ENCODE measurements at regions not wholly inside any gene's neighbourhood (a gene's known extent, or its start where the extent isn't known, plus 50 kb on each side); places are given as distances from the start of the nearest gene placed in this dataset.
"Not testable (repeated sequence)": the region's sequence is repeated elsewhere in the genome, so short reads cannot be mapped to it uniquely, and the experiment has no call there.

GRCh38 chr2:208607694-208608093, 201.1 kb downstream of the PTH2R start:
- Histone ChIP-seq H3K9ac (ENCODE audit: low read depth, low read length, poor library complexity, severe bottlenecking) (no peak overlapping the region), H3K27me3 (ENCODE audit: insufficient read depth, low read length, poor library complexity, severe bottlenecking) (no peaks in the 10 kb centered on the region), H2AFZ (ENCODE audit: low read length) (no peak overlapping the region), H3K79me2 (ENCODE audit: insufficient read depth, low read length) (no peaks in the 10 kb centered on the region), H3F3A (ENCODE audit: low read depth) (no peaks in the 10 kb centered on the region), H3K9me3 (ENCODE audit: insufficient read depth, low read depth, low read length) (no peaks in the 10 kb centered on the region), H3K4me2 (ENCODE audit: low read depth, low read length, poor library complexity, severe bottlenecking) (no peak overlapping the region), H3K4me1 (ENCODE audit: insufficient read depth, low read length, poor library complexity, severe bottlenecking) (no peaks in the 10 kb centered on the region), H3K9me2 (replicated peaks; ENCODE audit: low read depth, low read length) (no peaks in the 10 kb centered on the region), H3K4me3 (ENCODE audit: low read length, poor library complexity, severe bottlenecking) (no peak overlapping the region), H4K20me1 (ENCODE audit: insufficient read depth, low read length, poor library complexity, severe bottlenecking) (no peaks in the 10 kb centered on the region), H3K36me3 (ENCODE audit: insufficient read depth, low read length) (no peaks in the 10 kb centered on the region)
- TF ChIP-seq, protein P1, sequence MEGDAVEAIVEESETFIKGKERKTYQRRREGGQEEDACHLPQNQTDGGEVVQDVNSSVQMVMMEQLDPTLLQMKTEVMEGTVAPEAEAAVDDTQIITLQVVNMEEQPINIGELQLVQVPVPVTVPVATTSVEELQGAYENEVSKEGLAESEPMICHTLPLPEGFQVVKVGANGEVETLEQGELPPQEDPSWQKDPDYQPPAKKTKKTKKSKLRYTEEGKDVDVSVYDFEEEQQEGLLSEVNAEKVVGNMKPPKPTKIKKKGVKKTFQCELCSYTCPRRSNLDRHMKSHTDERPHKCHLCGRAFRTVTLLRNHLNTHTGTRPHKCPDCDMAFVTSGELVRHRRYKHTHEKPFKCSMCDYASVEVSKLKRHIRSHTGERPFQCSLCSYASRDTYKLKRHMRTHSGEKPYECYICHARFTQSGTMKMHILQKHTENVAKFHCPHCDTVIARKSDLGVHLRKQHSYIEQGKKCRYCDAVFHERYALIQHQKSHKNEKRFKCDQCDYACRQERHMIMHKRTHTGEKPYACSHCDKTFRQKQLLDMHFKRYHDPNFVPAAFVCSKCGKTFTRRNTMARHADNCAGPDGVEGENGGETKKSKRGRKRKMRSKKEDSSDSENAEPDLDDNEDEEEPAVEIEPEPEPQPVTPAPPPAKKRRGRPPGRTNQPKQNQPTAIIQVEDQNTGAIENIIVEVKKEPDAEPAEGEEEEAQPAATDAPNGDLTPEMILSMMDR (conservative IDR thresholded peaks at IDR 0.05; ENCODE audit: low read length): no peak
- no peak for TF ChIP-seq EZH2phosphoT487 (IDR thresholded peaks at IDR 0.05; ENCODE audit: borderline replicate concordance)

- no peak overlapping the region for H3K4me2 ChIP-seq (ENCODE audit: low read depth, low read length, poor library complexity, severe bottlenecking)
- no peak overlapping the region for H2AFZ ChIP-seq (ENCODE audit: low read length)
- TF ChIP-seq, protein P1 (conservative IDR thresholded peaks at IDR 0.05; ENCODE audit: low read length): no peak
- no peak for TF ChIP-seq EZH2phosphoT487 (IDR thresholded peaks at IDR 0.05; ENCODE audit: borderline replicate concordance)
- no peaks in the 10 kb centered on the region for H3K9me3 ChIP-seq (ENCODE audit: insufficient read depth, low read depth, low read length)
- H3K27me3 ChIP-seq (ENCODE audit: insufficient read depth, low read length, poor library complexity, severe bottlenecking): no peaks in the 10 kb centered on the region
- no peaks in the 10 kb centered on the region for H3F3A ChIP-seq (ENCODE audit: low read depth)
- no peaks in the 10 kb centered on the region for H3K9me2 ChIP-seq (replicated peaks; ENCODE audit: low read depth, low read length)
- no peak overlapping the region for H3K9ac ChIP-seq (ENCODE audit: low read depth, low read length, poor library complexity, severe bottlenecking)
- no peak overlapping the region for H3K4me3 ChIP-seq (ENCODE audit: low read length, poor library complexity, severe bottlenecking)
- no peaks in the 10 kb centered on the region for H3K4me1 ChIP-seq (ENCODE audit: insufficient read depth, low read length, poor library complexity, severe bottlenecking)
- H3K79me2 ChIP-seq (ENCODE audit: insufficient read depth, low read length): no peaks in the 10 kb centered on the region
- no peaks in the 10 kb centered on the region for H3K36me3 ChIP-seq (ENCODE audit: insufficient read depth, low read length)
- H4K20me1 ChIP-seq (ENCODE audit: insufficient read depth, low read length, poor library complexity, severe bottlenecking): no peaks in the 10 kb centered on the region
These were observed 201.7 kb downstream of the PTH2R start for GRCh38 chr2:208608122-208608835.

- H2AFZ ChIP-seq (ENCODE audit: low read length): no peak overlapping the region
- no peak overlapping the region for H3K4me2 ChIP-seq (ENCODE audit: low read depth, low read length, poor library complexity, severe bottlenecking)
- no peak overlapping the region for H3K9ac ChIP-seq (ENCODE audit: low read depth, low read length, poor library complexity, severe bottlenecking)
- no peaks in the 10 kb centered on the region for H3F3A ChIP-seq (ENCODE audit: low read depth)
- no peaks in the 10 kb centered on the region for H3K4me1 ChIP-seq (ENCODE audit: insufficient read depth, low read length, poor library complexity, severe bottlenecking)
- no peak overlapping the region for H3K4me3 ChIP-seq (ENCODE audit: low read length, poor library complexity, severe bottlenecking)
- H4K20me1 ChIP-seq (ENCODE audit: insufficient read depth, low read length, poor library complexity, severe bottlenecking): no peaks in the 10 kb centered on the region
- no peaks in the 10 kb centered on the region for H3K9me3 ChIP-seq (ENCODE audit: insufficient read depth, low read depth, low read length)
- no peaks in the 10 kb centered on the region for H3K79me2 ChIP-seq (ENCODE audit: insufficient read depth, low read length)
- H3K27me3 ChIP-seq (ENCODE audit: insufficient read depth, low read length, poor library complexity, severe bottlenecking): no peaks in the 10 kb centered on the region
- no peaks in the 10 kb centered on the region for H3K36me3 ChIP-seq (ENCODE audit: insufficient read depth, low read length)
- no peak for TF ChIP-seq EZH2phosphoT487 (IDR thresholded peaks at IDR 0.05; ENCODE audit: borderline replicate concordance)
- TF ChIP-seq, protein P1 (conservative IDR thresholded peaks at IDR 0.05; ENCODE audit: low read length): no peak
- H3K9me2 ChIP-seq (replicated peaks; ENCODE audit: low read depth, low read length): no peaks in the 10 kb centered on the region
These were observed 202.7 kb downstream of the PTH2R start for GRCh38 chr2:208609166-208609804.

- H3F3A ChIP-seq (ENCODE audit: low read depth); H3K9me2 ChIP-seq (replicated peaks; ENCODE audit: low read depth, low read length); H3K9ac ChIP-seq (ENCODE audit: low read depth, low read length, poor library complexity, severe bottlenecking); H3K27me3 ChIP-seq (ENCODE audit: insufficient read depth, low read length, poor library complexity, severe bottlenecking); H2AFZ ChIP-seq (ENCODE audit: low read length); H3K79me2 ChIP-seq (ENCODE audit: insufficient read depth, low read length); H3K4me1 ChIP-seq (ENCODE audit: insufficient read depth, low read length, poor library complexity, severe bottlenecking); H3K36me3 ChIP-seq (ENCODE audit: insufficient read depth, low read length); H3K4me3 ChIP-seq (ENCODE audit: low read length, poor library complexity, severe bottlenecking); H3K4me2 ChIP-seq (ENCODE audit: low read depth, low read length, poor library complexity, severe bottlenecking); H4K20me1 ChIP-seq (ENCODE audit: insufficient read depth, low read length, poor library complexity, severe bottlenecking); H3K9me3 ChIP-seq (ENCODE audit: insufficient read depth, low read depth, low read length): not testable (repeated sequence)
These were observed 209.1 kb downstream of the PTH2R start for GRCh38 chr2:208615675-208616074.

All from Loucy (cell line).